GM21786 (cell line): ENCODE measurements at regions not wholly inside any gene's neighbourhood (a gene's known extent, or its start where the extent isn't known, plus 50 kb on each side); places are given as distances from the start of the nearest gene placed in this dataset.

Experiments
- ATAC-seq: cut with Tn5 transposase; IDR thresholded peaks from one replicate; pipeline ENCODE4 v1.9.1; 2021; ENCODE audit not compliant: unreplicated experiment

- peak; percentile 58 for ATAC-seq
Observed at GRCh38 chr1:244192325-244192724, 141.2 kb downstream of the ZBTB18 start.

- ATAC-seq: no peak
Observed at GRCh38 chr1:244196571-244197285, 145.6 kb downstream of the ZBTB18 start.

- no peak for ATAC-seq
Observed at GRCh38 chr1:244197851-244198375, 146.8 kb downstream of the ZBTB18 start.

GRCh38 chr1:244199902-244200301, 148.8 kb downstream of the ZBTB18 start:
- ATAC-seq: no peak

- no peak for ATAC-seq
Observed at GRCh38 chr1:244200596-244200995, 149.5 kb downstream of the ZBTB18 start.

- no peak for ATAC-seq
Observed at GRCh38 chr1:244201750-244202149, 150.7 kb downstream of the ZBTB18 start.

- no peak for ATAC-seq
Observed at GRCh38 chr1:244204004-244204403, 152.9 kb downstream of the ZBTB18 start.

- no peak for ATAC-seq
Observed at GRCh38 chr1:244205171-244205570, 154.1 kb downstream of the ZBTB18 start.

- no peak for ATAC-seq
Observed at GRCh38 chr1:244205906-244206305, 154.8 kb downstream of the ZBTB18 start.

GRCh38 chr1:244207042-244207934, 156.2 kb downstream of the ZBTB18 start:
- no peak for ATAC-seq

GRCh38 chr1:244207935-244208244, 156.8 kb downstream of the ZBTB18 start:
- no peak for ATAC-seq

GRCh38 chr1:244209955-244210354, 158.9 kb downstream of the ZBTB18 start:
- no peak for ATAC-seq

GRCh38 chr1:244210884-244211558, 159.9 kb downstream of the ZBTB18 start:
- no peak for ATAC-seq

GRCh38 chr1:244211559-244211944, 160.5 kb downstream of the ZBTB18 start:
- ATAC-seq: no peak

GRCh38 chr1:244212219-244212618, 161.1 kb downstream of the ZBTB18 start:
- ATAC-seq: no peak

- no peak for ATAC-seq
Observed at GRCh38 chr1:244212797-244213475, 161.9 kb downstream of the ZBTB18 start.

- no peak for ATAC-seq
Observed at GRCh38 chr1:244214009-244214967, 163.2 kb downstream of the ZBTB18 start.

GRCh38 chr1:244216836-244217235, 165.8 kb downstream of the ZBTB18 start:
- ATAC-seq: no peak

GRCh38 chr1:244217711-244218110, 166.6 kb downstream of the ZBTB18 start:
- no peak for ATAC-seq

- no peak for ATAC-seq
Observed at GRCh38 chr1:244218220-244218619, 167.1 kb downstream of the ZBTB18 start.
